IPS DF 6.9 (cell line): ENCODE measurements at regions not wholly inside any gene's neighbourhood (a gene's known extent, or its start where the extent isn't known, plus 50 kb on each side); places are given as distances from the start of the nearest gene placed in this dataset.

ENCODE experiments used
- DNase-seq: peaks from one replicate; pipeline ENCODE4 v3.0.0-alpha.2; 2013; ENCODE audit warnings: low read depth, low spot score
- H3K27ac ChIP-seq: one replicate; pipeline ENCODE4 v1.5.1; 2013; ENCODE audit warnings: low read length, control low read depth
- H3K27me3 ChIP-seq: 2 replicates; pipeline ENCODE4 v1.6.1; 2013; ENCODE audit warnings: mild to moderate bottlenecking, low read length; ENCODE audit not compliant: control insufficient read depth, insufficient read depth
- H3K36me3 ChIP-seq: 2 replicates; pipeline ENCODE4 v1.6.1; 2013; ENCODE audit warnings: low read length; ENCODE audit not compliant: control insufficient read depth, insufficient read depth
- H3K4me1 ChIP-seq: 2 replicates; pipeline ENCODE4 v1.6.1; 2013; ENCODE audit warnings: low read length; ENCODE audit not compliant: control insufficient read depth, insufficient read depth
- H3K4me3 ChIP-seq: 2 replicates; pipeline ENCODE4 v1.5.1; 2013; ENCODE audit warnings: mild to moderate bottlenecking, low read length
- H3K9me3 ChIP-seq: 2 replicates; pipeline ENCODE4 v1.6.1; 2013; ENCODE audit warnings: low read length, inconsistent platforms; ENCODE audit not compliant: control insufficient read depth, insufficient read depth
- WGBS: extraction: QIAGEN DNeasy Blood & Tissue Kit; methylation state at CpG from one replicate; pipeline ENCODE4 v1.1.7; 2013; ENCODE audit warnings: mixed read lengths, missing lambda C conversion rate; ENCODE audit not compliant: insufficient read length, insufficient coverage; 5-methylcytosine and 5-hydroxymethylcytosine counted together

DNA sequence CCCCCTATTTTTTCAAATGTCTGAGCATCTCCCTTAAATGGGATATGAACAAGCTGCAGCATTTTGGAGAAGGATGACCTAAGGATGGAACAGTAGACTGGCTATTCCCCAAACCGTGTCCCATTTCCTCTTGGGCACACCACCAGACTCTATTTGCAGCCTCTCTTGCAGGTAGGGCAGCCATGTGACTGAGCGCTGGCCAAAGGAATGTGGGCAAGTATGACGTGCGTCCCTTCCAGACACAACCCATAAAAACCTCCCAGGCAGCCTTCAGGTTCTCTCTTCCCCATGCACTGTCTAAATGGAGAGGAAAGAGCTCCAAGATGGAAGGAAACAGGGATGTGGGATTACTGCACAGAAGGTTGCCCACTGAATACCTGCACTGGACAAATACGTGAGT lies 149.7 kb downstream of the CCT6B start:
- no peak for DNase-seq
- Histone ChIP-seq H3K27me3 (no peaks in the 10 kb centered on the region), H3K36me3 (no peaks in the 10 kb centered on the region), H3K4me3 (no peak overlapping the region), H3K9me3 (no peaks in the 10 kb centered on the region), H3K4me1 (no peaks in the 10 kb centered on the region), H3K27ac (no peak overlapping the region)
- no CpG with 5 or more reads among the region's 5 CpGs for WGBS

DNA sequence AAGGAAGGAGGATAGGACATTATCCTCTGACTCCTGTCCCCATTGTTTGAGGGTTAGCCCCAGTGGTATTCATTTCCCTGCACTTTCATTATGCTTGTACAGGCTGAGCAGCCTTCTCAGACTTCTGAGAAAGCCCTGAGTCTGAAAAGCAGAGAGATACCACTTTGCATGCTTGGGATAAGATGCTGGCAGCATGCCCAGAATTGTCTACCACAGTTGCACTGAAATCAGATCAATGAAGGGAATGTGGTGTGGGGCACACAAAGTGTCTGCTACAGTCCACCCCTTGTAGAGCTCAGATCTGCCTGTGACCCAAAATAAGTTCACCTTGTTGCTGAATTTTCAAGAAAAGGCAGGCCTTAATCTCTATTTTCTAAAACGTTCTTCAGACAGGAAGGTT lies 160.6 kb downstream of the CCT6B start:
- WGBS: no CpG with 5 or more reads among the region's 1 CpG
- no peak overlapping the region for H3K4me3 ChIP-seq
- no peaks in the 10 kb centered on the region for H3K9me3 ChIP-seq
- H3K27me3 ChIP-seq: no peaks in the 10 kb centered on the region; the same call in 1 of the 2 replicates
- H3K36me3 ChIP-seq: no peaks in the 10 kb centered on the region
- peaks cover 4% of the 10 kb centered on the region for H3K4me1 ChIP-seq
- no peak for DNase-seq
- no peak overlapping the region for H3K27ac ChIP-seq

DNA sequence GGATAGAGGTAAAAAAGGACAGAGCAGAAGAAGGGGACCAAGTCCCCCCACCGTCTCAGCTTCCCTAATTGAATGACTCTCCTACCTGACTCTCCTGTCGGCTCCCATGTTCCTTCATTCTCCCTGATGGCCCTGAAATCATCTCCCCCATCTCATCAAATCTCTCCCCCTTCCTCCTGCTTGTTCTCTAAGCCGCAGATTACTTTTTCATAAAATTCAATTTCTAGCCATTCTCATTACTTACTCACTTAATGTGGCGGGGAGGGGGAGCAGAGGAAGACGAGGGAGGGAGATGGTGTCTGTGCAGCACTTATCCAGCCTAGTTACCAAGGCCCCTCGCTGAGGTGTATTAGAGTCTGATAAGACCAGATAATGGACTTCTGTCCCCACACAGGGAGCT lies 161.5 kb downstream of the CCT6B start:
- Histone ChIP-seq H3K27me3 (no peaks in the 10 kb centered on the region; the same call in 1 of the 2 replicates), H3K4me1 (peaks cover 4% of the 10 kb centered on the region), H3K9me3 (no peaks in the 10 kb centered on the region), H3K27ac (no peak overlapping the region), H3K36me3 (no peaks in the 10 kb centered on the region), H3K4me3 (no peak overlapping the region)
- no CpG with 5 or more reads among the region's 6 CpGs for WGBS
- no peak for DNase-seq

- no peak overlapping the region for H3K4me3 ChIP-seq
- H3K27ac ChIP-seq: no peak overlapping the region
- no peaks in the 10 kb centered on the region for H3K9me3 ChIP-seq
- H3K4me1 ChIP-seq: peaks cover 4% of the 10 kb centered on the region
- peak; percentile 55 for DNase-seq
- no peaks in the 10 kb centered on the region; the same call in 1 of the 2 replicates for H3K27me3 ChIP-seq
- H3K36me3 ChIP-seq: no peaks in the 10 kb centered on the region
These were observed 162.7 kb downstream of the CCT6B start for GRCh38 chr17:34798581-34798980.

DNA sequence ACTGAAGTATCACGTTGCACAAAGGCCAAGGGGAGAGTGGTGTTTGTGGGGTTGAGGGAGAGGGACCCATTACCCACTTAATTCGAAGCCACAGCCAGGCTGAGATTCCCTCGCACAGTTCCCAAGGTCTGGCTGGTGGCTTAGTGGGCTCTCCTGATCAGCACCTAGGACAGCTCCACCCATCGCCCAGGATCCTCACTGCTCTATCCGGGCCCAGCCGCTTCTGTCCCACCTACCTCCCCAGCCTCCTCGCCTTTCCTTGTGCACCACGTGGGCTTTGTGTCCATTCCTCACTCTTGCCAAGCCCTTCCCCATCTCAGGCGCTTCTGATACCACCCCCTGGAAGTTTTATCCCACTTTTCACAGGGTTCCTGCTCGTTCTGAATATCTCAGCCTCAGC lies 163.5 kb downstream of the CCT6B start:
- H3K36me3 ChIP-seq: no peaks in the 10 kb centered on the region
- no peaks in the 10 kb centered on the region for H3K9me3 ChIP-seq
- WGBS: no CpG with 5 or more reads among the region's 10 CpGs
- peak; percentile 54 for DNase-seq
- H3K27ac ChIP-seq: no peak overlapping the region
- H3K27me3 ChIP-seq: no peaks in the 10 kb centered on the region; the same call in 1 of the 2 replicates
- peaks cover 4% of the 10 kb centered on the region for H3K4me1 ChIP-seq
- no peak overlapping the region for H3K4me3 ChIP-seq

- Histone ChIP-seq H3K27ac (no peak overlapping the region), H3K27me3 (no peaks in the 10 kb centered on the region), H3K4me3 (no peak overlapping the region), H3K4me1 (no peaks in the 10 kb centered on the region), H3K9me3 (no peaks in the 10 kb centered on the region), H3K36me3 (no peaks in the 10 kb centered on the region)
- DNase-seq: no peak
- no CpG with 5 or more reads among the region's 9 CpGs for WGBS
These were observed 167.9 kb downstream of the CCT6B start for GRCh38 chr17:34793231-34793908.

- no peaks in the 10 kb centered on the region for H3K9me3 ChIP-seq
- no peak for DNase-seq
- no CpG with 5 or more reads among the region's 6 CpGs for WGBS
These were observed 172.6 kb downstream of the CCT6B start for GRCh38 chr17:34788696-34789095.

GRCh38 chr17:34784526-34784925 lies 176.7 kb downstream of the CCT6B start:
- H3K36me3 ChIP-seq: no peaks in the 10 kb centered on the region
- no peaks in the 10 kb centered on the region for H3K9me3 ChIP-seq
- no peak for DNase-seq
- H3K27me3 ChIP-seq: peaks cover 1% of the 10 kb centered on the region; the same call in 1 of the 2 replicates
- no CpG with 5 or more reads among the region's 4 CpGs for WGBS
- H3K4me3 ChIP-seq: no peak overlapping the region
- no peak overlapping the region for H3K27ac ChIP-seq
- H3K4me1 ChIP-seq: no peaks in the 10 kb centered on the region

More at GRCh38 chr17:34788696-34789095, 172.6 kb downstream of the CCT6B start:
- H3K36me3 ChIP-seq: no peaks in the 10 kb centered on the region
- H3K4me3 ChIP-seq: no peak overlapping the region
- no peaks in the 10 kb centered on the region for H3K4me1 ChIP-seq
- H3K27ac ChIP-seq: no peak overlapping the region
- no peaks in the 10 kb centered on the region for H3K27me3 ChIP-seq

DNA sequence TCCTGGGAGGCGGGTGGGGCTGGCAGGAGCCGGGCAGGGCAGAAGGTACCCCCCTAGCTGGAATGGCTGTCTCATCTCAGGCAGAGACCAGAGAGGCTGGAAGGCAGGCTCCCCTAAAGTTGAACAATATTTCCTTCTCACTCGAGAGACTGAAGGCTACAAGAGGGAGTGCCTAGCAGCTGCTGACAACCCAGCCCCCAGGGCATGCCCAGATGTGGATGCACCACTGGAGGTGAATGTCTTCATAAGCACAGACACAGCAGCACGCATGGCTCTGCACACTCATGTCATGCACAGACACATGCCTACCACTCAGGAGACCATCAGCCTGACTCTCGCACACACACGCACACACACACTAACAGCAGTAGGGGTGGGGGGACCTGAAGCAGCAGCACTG lies 179.0 kb downstream of the CCT6B start:
- no peaks in the 10 kb centered on the region for H3K9me3 ChIP-seq
- no CpG with 5 or more reads among the region's 6 CpGs for WGBS

GRCh38 chr17:34781571-34782108 lies 179.6 kb downstream of the CCT6B start:
- Histone ChIP-seq H3K4me1 (no peaks in the 10 kb centered on the region), H3K27me3 (peaks cover 1% of the 10 kb centered on the region; the same call in 1 of the 2 replicates), H3K27ac (no peak overlapping the region), H3K36me3 (no peaks in the 10 kb centered on the region), H3K4me3 (no peak overlapping the region), H3K9me3 (no peaks in the 10 kb centered on the region)
- DNase-seq: no peak
- no CpG with 5 or more reads among the region's 12 CpGs for WGBS

More for the DNA sequence above, 179.0 kb downstream of the CCT6B start:
- Histone ChIP-seq H3K27ac (no peak overlapping the region), H3K27me3 (peaks cover 1% of the 10 kb centered on the region; the same call in 1 of the 2 replicates), H3K4me3 (no peak overlapping the region), H3K4me1 (no peaks in the 10 kb centered on the region), H3K36me3 (no peaks in the 10 kb centered on the region)
- DNase-seq: no peak

GRCh38 chr17:34781071-34781470 lies 180.2 kb downstream of the CCT6B start:
- DNase-seq: no peak
- WGBS: no CpG with 5 or more reads among the region's 3 CpGs
- H3K36me3 ChIP-seq: no peaks in the 10 kb centered on the region
- H3K4me3 ChIP-seq: no peak overlapping the region
- peaks cover 1% of the 10 kb centered on the region; the same call in 1 of the 2 replicates for H3K27me3 ChIP-seq
- no peaks in the 10 kb centered on the region for H3K9me3 ChIP-seq
- no peak overlapping the region for H3K27ac ChIP-seq
- H3K4me1 ChIP-seq: no peaks in the 10 kb centered on the region
